ENCODE measurements at regions not wholly inside any gene's neighbourhood (a gene's known extent, or its start where the extent isn't known, plus 50 kb on each side); places are given as distances from the start of the nearest gene placed in this dataset.
A peak's percentile ranks its signal among the peaks of the same experiment; 100 is the strongest.

GRCh38 chr3:72591522-72592421 lies 256.5 kb downstream of the SHQ1 start:
- DNase-seq, result peak; percentile 61

GRCh38 chr3:72590732-72591221 lies 257.5 kb downstream of the SHQ1 start:
- no peak for DNase-seq

- DNase-seq, result no peak
Observed at GRCh38 chr3:72587282-72587681, 261.0 kb downstream of the SHQ1 start.

- no peak for DNase-seq
Observed at GRCh38 chr3:72586694-72587093, 261.6 kb downstream of the SHQ1 start.

GRCh38 chr3:72585966-72586365 lies 262.3 kb downstream of the SHQ1 start:
- no peak for DNase-seq

- DNase-seq, result no peak
Observed at GRCh38 chr3:72584262-72584661, 264.0 kb downstream of the SHQ1 start.

GRCh38 chr3:72582963-72583362 lies 265.3 kb downstream of the SHQ1 start:
- DNase-seq, result no peak

GRCh38 chr3:72582211-72582878 lies 265.9 kb downstream of the SHQ1 start:
- no peak for DNase-seq

GRCh38 chr3:72580900-72581299 lies 267.3 kb downstream of the SHQ1 start:
- no peak for DNase-seq

- no peak for DNase-seq
Observed at GRCh38 chr3:72580246-72580756, 267.9 kb downstream of the SHQ1 start.

GRCh38 chr3:72579581-72580245 lies 268.5 kb downstream of the SHQ1 start:
- DNase-seq, result no peak

- no peak for DNase-seq
Observed at GRCh38 chr3:72579191-72579580, 269.1 kb downstream of the SHQ1 start.

- no peak for DNase-seq
Observed at GRCh38 chr3:72577190-72577589, 271.1 kb downstream of the SHQ1 start.

- DNase-seq, result no peak
Observed at GRCh38 chr3:72576563-72576962, 271.7 kb downstream of the SHQ1 start.

GRCh38 chr3:72574144-72574543 lies 274.1 kb downstream of the SHQ1 start:
- DNase-seq, result no peak

GRCh38 chr3:72573051-72573450 lies 275.2 kb downstream of the SHQ1 start:
- DNase-seq, result no peak

GRCh38 chr3:72572489-72573007 lies 275.7 kb downstream of the SHQ1 start:
- no peak for DNase-seq

- no peak for DNase-seq
Observed at GRCh38 chr3:72571638-72572114, 276.6 kb downstream of the SHQ1 start.

- DNase-seq, result no peak
Observed at GRCh38 chr3:72571052-72571451, 277.2 kb downstream of the SHQ1 start.

GRCh38 chr3:72569754-72570440 lies 278.3 kb downstream of the SHQ1 start:
- DNase-seq, result no peak

GRCh38 chr3:72568083-72568482 lies 280.2 kb downstream of the SHQ1 start:
- no peak for DNase-seq

GRCh38 chr3:72567474-72567873 lies 280.8 kb downstream of the SHQ1 start:
- no peak for DNase-seq
